Mesenchymal stem cell (in vitro differentiated cells and primary cell): ENCODE measurements at regions not wholly inside any gene's neighbourhood (a gene's known extent, or its start where the extent isn't known, plus 50 kb on each side); places are given as distances from the start of the nearest gene placed in this dataset.

ENCODE experiments used
- DNase-seq: peaks from one replicate; pipeline ENCODE4 v3.0.0-alpha.2; 2013
- H2AFZ ChIP-seq: one replicate; pipeline ENCODE4 v1.6.1; 2013; ENCODE audit warnings: low read depth, mild to moderate bottlenecking, control low read depth, inconsistent platforms, low read length, moderate library complexity
- H2AK5ac ChIP-seq: 2 replicates; pipeline ENCODE4 v1.6.1; 2013; ENCODE audit warnings: low read length, moderate library complexity, mild to moderate bottlenecking, inconsistent platforms; ENCODE audit not compliant: severe bottlenecking
- H2BK120ac ChIP-seq: one replicate; pipeline ENCODE4 v1.6.1; 2013; ENCODE audit warnings: low read depth, mild to moderate bottlenecking, inconsistent platforms, low read length, moderate library complexity
- H2BK12ac ChIP-seq, 2 experiments: one replicate each; pipeline ENCODE4 v1.6.1; 2013; ENCODE audit warnings: inconsistent platforms in 2 of 2, low read length in 2 of 2, mild to moderate bottlenecking in 2 of 2, moderate library complexity in 2 of 2, control low read depth in 1 of 2
- H2BK15ac ChIP-seq: one replicate; pipeline ENCODE4 v1.6.1; 2013; ENCODE audit warnings: mild to moderate bottlenecking, low read depth, inconsistent platforms; ENCODE audit not compliant: poor library complexity, severe bottlenecking
- H2BK5ac ChIP-seq: 2 replicates; pipeline ENCODE4 v1.6.1; 2013; ENCODE audit warnings: low read depth, mild to moderate bottlenecking, low read length, control low read depth, inconsistent platforms; ENCODE audit not compliant: poor library complexity, severe bottlenecking
- H3K14ac ChIP-seq, 2 experiments: one replicate each; pipeline ENCODE4 v1.6.1; 2013; ENCODE audit warnings: inconsistent platforms in 2 of 2, low read length in 2 of 2, control low read depth in 1 of 2, mild to moderate bottlenecking in 1 of 2, moderate library complexity in 1 of 2
- H3K18ac ChIP-seq, 2 experiments: one replicate each; pipeline ENCODE4 v1.6.1; 2013; ENCODE audit warnings: inconsistent platforms in 2 of 2, low read length in 2 of 2, control low read depth in 1 of 2, low read depth in 1 of 2, mild to moderate bottlenecking in 1 of 2
- H3K23ac ChIP-seq, 2 experiments: one replicate each; pipeline ENCODE4 v1.6.1; 2013; ENCODE audit warnings: inconsistent platforms in 2 of 2, low read length in 2 of 2, mild to moderate bottlenecking in 2 of 2, moderate library complexity in 2 of 2, control low read depth in 1 of 2
- H3K27ac ChIP-seq: 2 replicates; pipeline ENCODE4 v1.5.1; 2013; ENCODE audit warnings: mild to moderate bottlenecking, moderate library complexity, low read length, control low read depth, inconsistent platforms; ENCODE audit not compliant: poor library complexity, severe bottlenecking
- H3K27me3 ChIP-seq, 2 experiments: 2 replicates each; pipeline versions ENCODE4 v1.6.1 to v1.7.0; 2013; ENCODE audit warnings: low read length in 2 of 2, mild to moderate bottlenecking in 2 of 2, moderate library complexity in 2 of 2, control low read depth in 1 of 2, inconsistent platforms in 1 of 2; ENCODE audit not compliant: control insufficient read depth in 1 of 2, insufficient read depth in 1 of 2
- H3K36me3 ChIP-seq, 2 experiments: 2 replicates each; pipeline versions ENCODE4 v1.6.1 to v1.7.0; 2013; ENCODE audit warnings: low read length in 2 of 2, control low read depth in 1 of 2, inconsistent platforms in 1 of 2, low read depth in 1 of 2, mild to moderate bottlenecking in 1 of 2; ENCODE audit not compliant: insufficient read depth in 2 of 2, control insufficient read depth in 1 of 2
- H3K4ac ChIP-seq, 2 experiments: one replicate each; pipeline ENCODE4 v1.6.1; 2013; ENCODE audit warnings: inconsistent platforms in 2 of 2, low read length in 2 of 2, mild to moderate bottlenecking in 2 of 2, moderate library complexity in 2 of 2, control low read depth in 1 of 2, low read depth in 1 of 2
- H3K4me1 ChIP-seq: 2 replicates; pipeline ENCODE4 v1.6.1; 2013; ENCODE audit warnings: low read depth, low read length, control low read depth; ENCODE audit not compliant: control insufficient read depth, insufficient read depth
- H3K4me2 ChIP-seq: 2 replicates; pipeline ENCODE4 v1.6.1; 2013; ENCODE audit warnings: low read length, mild to moderate bottlenecking, inconsistent platforms; ENCODE audit not compliant: poor library complexity, severe bottlenecking
- H3K4me3 ChIP-seq, 2 experiments: 2 replicates each; pipeline versions ENCODE4 v1.5.1 to v1.7.0; 2013; ENCODE audit warnings: low read length in 2 of 2, mild to moderate bottlenecking in 2 of 2, control low read depth in 1 of 2, low read depth in 1 of 2; ENCODE audit not compliant: insufficient read depth in 1 of 2
- H3K79me1 ChIP-seq: replicated peaks from 2 replicates; pipeline ENCODE4 v1.6.1; 2013; ENCODE audit warnings: mild to moderate bottlenecking, control low read depth, low read length, inconsistent platforms; ENCODE audit not compliant: poor library complexity, severe bottlenecking
- H3K9ac ChIP-seq: 2 replicates; pipeline ENCODE4 v1.7.0; 2013; ENCODE audit warnings: mild to moderate bottlenecking, low read length, moderate library complexity
- H3K9me3 ChIP-seq: 2 replicates; pipeline ENCODE4 v1.7.0; 2013; ENCODE audit warnings: mild to moderate bottlenecking, low read length; ENCODE audit not compliant: control insufficient read depth
- H4K8ac ChIP-seq: one replicate; pipeline ENCODE4 v1.6.1; 2013; ENCODE audit warnings: inconsistent platforms, mild to moderate bottlenecking, low read length, moderate library complexity
- H4K91ac ChIP-seq: one replicate; pipeline ENCODE4 v1.6.1; 2013; ENCODE audit warnings: mild to moderate bottlenecking, low read length, inconsistent platforms
- WGBS: methylation state at CpG from one replicate; pipeline ENCODE4 v1.1.7; 2013; ENCODE audit warnings: mixed read lengths; 5-methylcytosine and 5-hydroxymethylcytosine counted together

DNA sequence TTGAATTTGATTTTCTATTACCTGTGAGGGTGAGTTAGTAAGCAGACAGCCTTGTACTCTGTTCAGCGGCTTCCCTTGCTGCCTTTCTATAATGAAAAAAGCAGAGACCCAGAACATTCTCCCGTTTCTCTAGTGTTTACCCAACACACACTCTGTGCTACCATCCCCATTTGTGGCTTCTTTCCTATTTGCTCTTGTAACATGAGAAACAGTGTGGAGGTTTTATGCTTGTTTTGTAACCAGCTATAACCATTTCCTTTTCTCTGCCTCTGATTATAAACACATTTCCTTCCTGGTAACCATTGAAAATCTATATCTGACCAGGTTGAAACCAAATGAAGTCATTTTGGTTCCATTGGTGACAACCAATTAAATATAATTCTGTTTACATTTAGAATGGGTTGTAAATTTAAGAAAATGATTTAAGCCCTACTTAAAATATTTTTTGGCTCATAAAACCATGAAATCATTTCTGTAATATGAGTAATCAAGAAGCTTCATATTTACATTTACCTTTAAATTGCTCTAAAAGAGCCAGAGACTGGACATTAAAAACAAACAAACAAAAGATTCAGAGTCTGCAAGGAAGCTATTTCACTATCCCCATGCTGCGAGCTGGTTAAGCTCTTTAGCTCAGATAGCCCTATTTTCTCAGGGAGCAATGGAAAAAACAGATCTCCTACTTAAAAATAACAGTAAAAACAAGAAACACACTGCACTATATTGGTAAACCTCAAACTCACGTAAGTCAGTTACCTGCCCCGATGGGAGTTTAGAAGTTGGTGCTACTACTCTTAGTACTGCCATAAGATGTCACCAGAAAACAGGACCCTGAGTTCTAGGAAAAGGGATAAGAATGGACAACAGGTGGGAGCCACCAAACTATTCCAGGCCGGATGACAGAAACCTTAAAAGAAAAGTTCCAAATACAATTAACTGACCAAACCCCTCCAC, 206.5 kb upstream of the EEA1 start:
- no peak overlapping the region for H3K14ac ChIP-seq
- H3K79me1 ChIP-seq, result no peaks in the 10 kb centered on the region
- H3K4me2 ChIP-seq, result no peak overlapping the region
- no peak overlapping the region for H3K23ac ChIP-seq
- 86% methylated on average over 5 of the region's 6 CpGs for WGBS
- no peaks in the 10 kb centered on the region for H3K9me3 ChIP-seq
- no peak overlapping the region for H3K4ac ChIP-seq
- H2BK12ac ChIP-seq, result peak overlapping the region in 1 of 2 experiments; percentile 59
- no peak overlapping the region for H2BK5ac ChIP-seq
- H2AK5ac ChIP-seq, result no peak overlapping the region
- no peak overlapping the region for H2BK120ac ChIP-seq
- no peaks in the 10 kb centered on the region for H3K36me3 ChIP-seq
- H3K27ac ChIP-seq, result peak overlapping the region; percentile 10
- no peaks in the 10 kb centered on the region for H3K27me3 ChIP-seq
- H2AFZ ChIP-seq, result peak overlapping the region; percentile 52
- H2BK15ac ChIP-seq, result no peak overlapping the region
- no peak overlapping the region for H4K91ac ChIP-seq
- H3K4me3 ChIP-seq, result no peak overlapping the region
- H3K18ac ChIP-seq, result peak overlapping the region in 1 of 2 experiments; percentile 63
- DNase-seq, result peak; percentile 46
- peaks cover 4% of the 10 kb centered on the region for H3K4me1 ChIP-seq
- H3K9ac ChIP-seq, result no peak overlapping the region
- H4K8ac ChIP-seq, result no peak overlapping the region

DNA sequence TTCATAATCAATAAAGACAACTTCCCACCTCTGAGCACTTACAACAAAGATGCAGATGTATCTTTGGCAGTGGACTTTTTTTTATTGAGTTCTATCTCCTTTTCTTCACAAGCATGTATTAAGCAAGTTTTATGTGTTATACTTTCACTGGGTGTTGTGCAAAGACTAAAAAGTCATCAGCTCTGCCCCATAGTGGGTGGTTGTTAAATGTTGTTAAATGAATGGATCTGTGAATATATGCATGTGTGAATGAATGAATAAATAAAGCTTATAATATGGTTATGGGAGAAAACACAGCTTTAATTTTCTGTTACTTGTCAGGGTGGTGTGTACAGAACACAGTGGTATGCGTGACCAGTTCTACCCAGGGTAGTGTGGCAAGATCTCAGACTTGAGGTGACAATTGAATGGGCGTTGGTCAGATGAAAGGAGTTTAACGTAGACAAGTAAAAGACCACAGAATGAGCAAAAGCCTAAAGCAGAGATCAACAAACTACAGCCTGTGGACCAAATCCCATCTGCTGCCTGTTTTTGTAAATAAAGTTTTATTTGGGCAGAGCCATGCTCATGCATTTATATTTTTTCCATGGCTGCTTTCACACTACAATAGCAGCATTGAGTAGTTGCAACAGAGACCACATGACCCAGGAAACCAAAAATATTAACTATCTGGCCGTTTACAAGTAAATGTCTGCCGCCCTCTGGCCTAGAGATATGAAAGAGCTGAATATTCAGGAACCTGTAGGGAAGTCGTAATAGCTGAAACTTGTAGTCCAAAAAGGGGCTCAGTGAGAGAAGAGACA, 207.4 kb upstream of the EEA1 start:
- 93% methylated on average over 5 of the region's 6 CpGs for WGBS
- H3K4ac ChIP-seq, result peak overlapping the region in 1 of 2 experiments; percentile 26
- peak overlapping the region in 1 of 2 experiments; percentile 28 for H3K18ac ChIP-seq
- H3K4me3 ChIP-seq, result no peak overlapping the region
- H2BK5ac ChIP-seq, result no peak overlapping the region
- H2AK5ac ChIP-seq, result peak overlapping the region; percentile 28
- H3K79me1 ChIP-seq, result no peaks in the 10 kb centered on the region
- H3K36me3 ChIP-seq, result no peaks in the 10 kb centered on the region
- H4K91ac ChIP-seq, result no peak overlapping the region
- H3K4me2 ChIP-seq, result no peak overlapping the region
- H2AFZ ChIP-seq, result no peak overlapping the region
- H3K14ac ChIP-seq, result no peak overlapping the region
- no peak overlapping the region for H3K27ac ChIP-seq
- no peaks in the 10 kb centered on the region for H3K27me3 ChIP-seq
- no peak overlapping the region for H2BK120ac ChIP-seq
- no peak overlapping the region for H2BK15ac ChIP-seq
- no peak overlapping the region for H4K8ac ChIP-seq
- no peak overlapping the region for H3K23ac ChIP-seq
- DNase-seq, result no peak
- H3K9me3 ChIP-seq, result no peaks in the 10 kb centered on the region
- H3K9ac ChIP-seq, result no peak overlapping the region
- peaks cover 4% of the 10 kb centered on the region for H3K4me1 ChIP-seq
- peak overlapping the region; percentile 63 to 68 for H2BK12ac ChIP-seq

DNA sequence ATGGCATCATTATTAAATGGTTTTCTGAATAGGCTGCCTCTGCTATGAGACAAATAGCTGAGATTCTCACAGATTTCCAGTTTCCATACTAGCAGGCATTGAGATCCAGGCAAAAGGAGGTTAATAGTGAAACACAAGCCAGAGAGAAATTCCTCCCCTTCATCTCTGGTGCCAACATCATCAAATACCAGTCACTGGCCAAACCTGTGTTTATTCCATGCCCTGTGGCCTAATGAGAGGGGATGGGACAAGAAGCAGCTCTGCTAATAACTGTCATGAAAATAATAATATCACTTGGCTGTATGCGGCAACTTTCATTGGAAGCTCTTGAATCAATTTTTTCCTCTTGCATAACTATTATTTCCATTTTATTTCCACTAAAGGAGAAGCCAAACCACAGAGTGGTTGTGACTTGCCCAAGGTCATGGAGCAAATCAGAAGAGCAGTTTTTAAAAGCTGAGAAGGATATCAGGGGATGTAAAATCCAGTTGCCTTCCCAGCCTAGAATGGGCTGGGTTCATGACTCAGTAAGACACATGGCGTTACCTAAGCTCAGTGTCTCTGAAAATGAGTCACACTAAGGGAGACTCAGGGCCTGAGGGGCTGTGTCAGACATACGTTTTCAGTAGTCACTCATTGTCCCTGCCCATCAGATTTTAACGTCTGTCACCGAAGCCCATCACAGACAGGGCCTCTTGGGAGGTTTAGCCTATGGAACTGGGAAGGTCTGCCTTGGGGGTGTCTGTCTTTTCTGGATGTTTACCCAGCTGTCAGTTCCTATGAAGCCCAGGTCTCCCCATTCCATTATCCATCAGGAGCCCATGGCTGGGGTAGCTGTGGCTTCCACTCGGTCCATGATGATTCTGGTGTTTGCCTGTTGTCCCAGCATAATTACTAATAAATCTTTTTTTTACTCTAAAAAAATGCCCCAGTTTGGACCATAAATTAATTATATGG, 208.8 kb upstream of the EEA1 start:
- H2BK12ac ChIP-seq, result peak overlapping the region in 1 of 2 experiments; percentile 6

More for the DNA sequence above, 208.8 kb upstream of the EEA1 start:
- peak overlapping the region; percentile 47 for H3K9ac ChIP-seq
- no peak overlapping the region for H3K14ac ChIP-seq
- WGBS, result 45% methylated on average over 5 of the region's 6 CpGs
- no peaks in the 10 kb centered on the region for H3K36me3 ChIP-seq
- no peak overlapping the region for H4K91ac ChIP-seq
- H3K4ac ChIP-seq, result peak overlapping the region in 1 of 2 experiments; percentile 81
- no peak overlapping the region for H2BK5ac ChIP-seq
- H3K79me1 ChIP-seq, result no peaks in the 10 kb centered on the region
- H3K23ac ChIP-seq, result peak overlapping the region in 1 of 2 experiments; percentile 11
- DNase-seq, result peak; percentile 78
- H3K4me2 ChIP-seq, result no peak overlapping the region
- H3K27ac ChIP-seq, result no peak overlapping the region
- no peak overlapping the region for H2AFZ ChIP-seq
- no peak overlapping the region for H2BK15ac ChIP-seq
- no peaks in the 10 kb centered on the region for H3K27me3 ChIP-seq
- H4K8ac ChIP-seq, result no peak overlapping the region
- H2AK5ac ChIP-seq, result peak overlapping the region; percentile 50
- H3K9me3 ChIP-seq, result no peaks in the 10 kb centered on the region
- peaks cover 4% of the 10 kb centered on the region for H3K4me1 ChIP-seq
- H2BK120ac ChIP-seq, result no peak overlapping the region
- no peak overlapping the region for H3K4me3 ChIP-seq
- peak overlapping the region in 1 of 2 experiments; percentile 11 for H3K18ac ChIP-seq
